ENCODE measurements at regions not wholly inside any gene's neighbourhood (a gene's known extent, or its start where the extent isn't known, plus 50 kb on each side); places are given as distances from the start of the nearest gene placed in this dataset.

- TF ChIP-seq POLR2AphosphoS5 (IDR thresholded peaks at IDR 0.05; ENCODE audit: low read depth) = no peak
- TF ChIP-seq CTCF (conservative IDR thresholded peaks at IDR 0.05; ENCODE audit: low read depth in 2 of 2) = no peak
- TF ChIP-seq REST (IDR thresholded peaks at IDR 0.05; ENCODE audit: unreplicated experiment) = no peak
- TF ChIP-seq EZH2 (IDR thresholded peaks at IDR 0.05; ENCODE audit: low read depth, unreplicated experiment) = no peak
- TF ChIP-seq CREB1 (CRISPR knock-in tag; IDR thresholded peaks at IDR 0.05; ENCODE audit: low read depth) = no peak
These were observed 84.1 kb upstream of the MGAT5 start for GRCh38 chr2:134169788-134170187.

Measured in GM23338 (cell line).